GM13976 (cell line): ENCODE measurements at regions not wholly inside any gene's neighbourhood (a gene's known extent, or its start where the extent isn't known, plus 50 kb on each side); places are given as distances from the start of the nearest gene placed in this dataset.

Experiments used
- DNase-seq: peaks from one replicate; pipeline ENCODE4 v3.0.0; 2012; ENCODE audit warnings: low spot score
- in situ Hi-C: fragments of 300-500 bp; cut with MboI; formaldehyde crosslinking; loops from one replicate; pipeline ENCODE4 v1.12.0; 2022; ENCODE audit warnings: low sequenced_read_pairs, mixed read lengths, inconsistent platforms; ENCODE audit not compliant: unreplicated experiment
- TF ChIP-seq, protein P1 (sequence below): IDR thresholded peaks from 2 replicates; pipeline ENCODE4 v1.5.1; 2012; ENCODE audit warnings: borderline replicate concordance, mild to moderate bottlenecking; ENCODE audit not compliant: insufficient read depth; ENCODE audit errors: extremely low read depth, missing control alignments, control extremely low read depth

DNA sequence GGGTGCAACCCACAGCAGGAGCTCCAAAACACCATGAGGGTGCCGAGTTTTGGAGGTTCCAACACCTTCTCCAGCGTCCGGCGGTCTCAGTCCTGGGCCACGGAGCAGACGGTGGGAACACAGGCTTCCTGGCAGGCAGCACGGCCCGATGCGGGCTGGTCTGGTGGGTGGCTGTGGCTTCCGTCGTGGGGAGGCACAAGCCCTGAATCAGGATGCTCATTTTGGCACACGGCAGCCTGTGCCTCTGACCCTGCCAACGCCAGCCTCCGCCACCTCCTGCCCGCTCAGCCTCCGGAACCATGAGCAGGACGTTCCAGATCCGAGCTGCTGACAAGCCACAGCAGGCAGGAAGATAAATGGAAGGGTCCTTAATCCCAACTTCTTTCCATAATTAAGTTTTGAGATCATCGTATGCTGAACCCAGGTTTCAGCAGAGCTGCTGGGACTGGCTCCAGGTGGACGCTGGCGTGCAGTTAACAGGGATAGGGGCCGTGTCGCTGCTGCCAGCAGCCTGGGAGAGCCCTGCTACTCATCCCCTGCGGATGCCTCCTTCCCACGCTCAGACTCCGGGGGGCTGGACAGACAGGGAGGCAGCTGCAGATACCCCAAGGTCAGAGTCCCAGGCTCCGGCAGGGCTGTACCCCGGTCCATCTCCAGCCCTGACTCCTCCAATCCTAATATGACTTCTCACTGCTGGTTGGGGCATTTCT, 136.6 kb downstream of the ENGASE start:
- TF ChIP-seq, protein P1, sequence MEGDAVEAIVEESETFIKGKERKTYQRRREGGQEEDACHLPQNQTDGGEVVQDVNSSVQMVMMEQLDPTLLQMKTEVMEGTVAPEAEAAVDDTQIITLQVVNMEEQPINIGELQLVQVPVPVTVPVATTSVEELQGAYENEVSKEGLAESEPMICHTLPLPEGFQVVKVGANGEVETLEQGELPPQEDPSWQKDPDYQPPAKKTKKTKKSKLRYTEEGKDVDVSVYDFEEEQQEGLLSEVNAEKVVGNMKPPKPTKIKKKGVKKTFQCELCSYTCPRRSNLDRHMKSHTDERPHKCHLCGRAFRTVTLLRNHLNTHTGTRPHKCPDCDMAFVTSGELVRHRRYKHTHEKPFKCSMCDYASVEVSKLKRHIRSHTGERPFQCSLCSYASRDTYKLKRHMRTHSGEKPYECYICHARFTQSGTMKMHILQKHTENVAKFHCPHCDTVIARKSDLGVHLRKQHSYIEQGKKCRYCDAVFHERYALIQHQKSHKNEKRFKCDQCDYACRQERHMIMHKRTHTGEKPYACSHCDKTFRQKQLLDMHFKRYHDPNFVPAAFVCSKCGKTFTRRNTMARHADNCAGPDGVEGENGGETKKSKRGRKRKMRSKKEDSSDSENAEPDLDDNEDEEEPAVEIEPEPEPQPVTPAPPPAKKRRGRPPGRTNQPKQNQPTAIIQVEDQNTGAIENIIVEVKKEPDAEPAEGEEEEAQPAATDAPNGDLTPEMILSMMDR = no peak
- DNase-seq = no peak
- in situ Hi-C loops = no loop called here

- in situ Hi-C loops = no loop called here
Observed at GRCh38 chr17:79210638-79211037, 136.0 kb downstream of the ENGASE start.

GRCh38 chr17:79207960-79208359, 133.3 kb downstream of the ENGASE start:
- DNase-seq = no peak
- in situ Hi-C loops = no loop called here
- TF ChIP-seq, protein P1 = no peak

More at GRCh38 chr17:79210638-79211037, 136.0 kb downstream of the ENGASE start:
- no peak for DNase-seq
- TF ChIP-seq, protein P1 = no peak

GRCh38 chr17:79205688-79206205, 131.1 kb downstream of the ENGASE start:
- DNase-seq = no peak
- in situ Hi-C loops = no loop called here
- TF ChIP-seq, protein P1 = no peak

DNA sequence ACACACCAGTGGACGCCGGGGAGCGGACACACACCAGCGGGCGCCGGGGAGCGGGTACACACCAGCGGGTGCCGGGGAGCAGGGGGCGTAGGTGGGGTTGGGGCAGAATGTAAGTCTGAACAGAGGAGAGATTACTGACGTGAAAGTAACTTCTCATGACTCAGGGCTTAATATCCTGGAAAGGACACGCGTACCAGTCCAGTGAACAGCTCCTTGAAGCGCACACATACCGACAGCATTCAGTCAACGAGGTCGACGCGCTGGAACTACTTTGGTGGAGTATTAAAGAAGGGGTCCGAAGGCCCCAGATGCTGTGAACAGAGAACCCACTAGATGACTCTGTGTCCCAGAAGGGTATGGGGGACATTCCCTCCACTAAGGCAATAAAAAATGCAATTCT, 129.6 kb downstream of the ENGASE start:
- in situ Hi-C loops = no loop called here
- TF ChIP-seq, protein P1 = no peak
- no peak for DNase-seq

- in situ Hi-C loops = no loop called here
- TF ChIP-seq, protein P1 = no peak
- no peak for DNase-seq
Observed at GRCh38 chr17:79203657-79204056, 129.0 kb downstream of the ENGASE start.
